ENCODE measurements at regions not wholly inside any gene's neighbourhood (a gene's known extent, or its start where the extent isn't known, plus 50 kb on each side); places are given as distances from the start of the nearest gene placed in this dataset.

GRCh38 chr14:42633504-42634095, 1026.9 kb downstream of the LRFN5 start:
- H3K9me3 Mint-ChIP-seq = peaks cover 31% of the 10 kb centered on the region
- H3K36me3 Mint-ChIP-seq (ENCODE audit: low read depth) = no peaks in the 10 kb centered on the region
- no peak overlapping the region for H3K27ac Mint-ChIP-seq
- H3K4me1 Mint-ChIP-seq (ENCODE audit: low read depth) = no peaks in the 10 kb centered on the region
- no peak for TF ChIP-seq CTCF (IDR thresholded peaks at IDR 0.05)
- no peak for DNase-seq
- no peaks in the 10 kb centered on the region for H3K27me3 Mint-ChIP-seq (ENCODE audit: insufficient read depth)
- no peak overlapping the region for H3K4me3 Mint-ChIP-seq

GRCh38 chr14:42629553-42629952, 1022.9 kb downstream of the LRFN5 start:
- TF ChIP-seq CTCF (IDR thresholded peaks at IDR 0.05) = no peak
- Mint-ChIP-seq H3K4me3 (no peak overlapping the region), H3K4me1 (ENCODE audit: low read depth) (no peaks in the 10 kb centered on the region), H3K27me3 (ENCODE audit: insufficient read depth) (no peaks in the 10 kb centered on the region), H3K36me3 (ENCODE audit: low read depth) (no peaks in the 10 kb centered on the region), H3K27ac (no peak overlapping the region), H3K9me3 (peaks cover 25% of the 10 kb centered on the region)
- DNase-seq = no peak

GRCh38 chr14:42628602-42629001, 1021.9 kb downstream of the LRFN5 start:
- no peaks in the 10 kb centered on the region for H3K36me3 Mint-ChIP-seq (ENCODE audit: low read depth)
- no peak for DNase-seq

GRCh38 chr14:42626986-42627385, 1020.3 kb downstream of the LRFN5 start:
- Mint-ChIP-seq H3K4me3 (no peak overlapping the region), H3K27me3 (ENCODE audit: insufficient read depth) (no peaks in the 10 kb centered on the region; the same call in 1 of the 2 replicates), H3K27ac (no peak overlapping the region), H3K36me3 (ENCODE audit: low read depth) (no peaks in the 10 kb centered on the region), H3K4me1 (ENCODE audit: low read depth) (no peaks in the 10 kb centered on the region), H3K9me3 (peaks cover 12% of the 10 kb centered on the region)
- no peak for DNase-seq
- no peak for TF ChIP-seq CTCF (IDR thresholded peaks at IDR 0.05)

More at GRCh38 chr14:42628602-42629001, 1021.9 kb downstream of the LRFN5 start:
- no peak overlapping the region for H3K27ac Mint-ChIP-seq
- H3K27me3 Mint-ChIP-seq (ENCODE audit: insufficient read depth) = no peaks in the 10 kb centered on the region; the same call in 1 of the 2 replicates
- TF ChIP-seq CTCF (IDR thresholded peaks at IDR 0.05) = no peak
- H3K9me3 Mint-ChIP-seq = peaks cover 20% of the 10 kb centered on the region
- no peak overlapping the region for H3K4me3 Mint-ChIP-seq
- no peaks in the 10 kb centered on the region for H3K4me1 Mint-ChIP-seq (ENCODE audit: low read depth)

- H3K27ac Mint-ChIP-seq = no peak overlapping the region
- no peak for TF ChIP-seq CTCF (IDR thresholded peaks at IDR 0.05)
- H3K36me3 Mint-ChIP-seq (ENCODE audit: low read depth) = no peaks in the 10 kb centered on the region
- no peaks in the 10 kb centered on the region for H3K4me1 Mint-ChIP-seq (ENCODE audit: low read depth)
- peaks cover 14% of the 10 kb centered on the region for H3K9me3 Mint-ChIP-seq
- no peak overlapping the region for H3K4me3 Mint-ChIP-seq
- no peak for DNase-seq
- no peaks in the 10 kb centered on the region; the same call in 1 of the 2 replicates for H3K27me3 Mint-ChIP-seq (ENCODE audit: insufficient read depth)
Observed at GRCh38 chr14:42624980-42625761, 1018.5 kb downstream of the LRFN5 start.

Measured in HFFc6 (cell line).